ENCODE measurements at regions not wholly inside any gene's neighbourhood (a gene's known extent, or its start where the extent isn't known, plus 50 kb on each side); places are given as distances from the start of the nearest gene placed in this dataset.

DNA sequence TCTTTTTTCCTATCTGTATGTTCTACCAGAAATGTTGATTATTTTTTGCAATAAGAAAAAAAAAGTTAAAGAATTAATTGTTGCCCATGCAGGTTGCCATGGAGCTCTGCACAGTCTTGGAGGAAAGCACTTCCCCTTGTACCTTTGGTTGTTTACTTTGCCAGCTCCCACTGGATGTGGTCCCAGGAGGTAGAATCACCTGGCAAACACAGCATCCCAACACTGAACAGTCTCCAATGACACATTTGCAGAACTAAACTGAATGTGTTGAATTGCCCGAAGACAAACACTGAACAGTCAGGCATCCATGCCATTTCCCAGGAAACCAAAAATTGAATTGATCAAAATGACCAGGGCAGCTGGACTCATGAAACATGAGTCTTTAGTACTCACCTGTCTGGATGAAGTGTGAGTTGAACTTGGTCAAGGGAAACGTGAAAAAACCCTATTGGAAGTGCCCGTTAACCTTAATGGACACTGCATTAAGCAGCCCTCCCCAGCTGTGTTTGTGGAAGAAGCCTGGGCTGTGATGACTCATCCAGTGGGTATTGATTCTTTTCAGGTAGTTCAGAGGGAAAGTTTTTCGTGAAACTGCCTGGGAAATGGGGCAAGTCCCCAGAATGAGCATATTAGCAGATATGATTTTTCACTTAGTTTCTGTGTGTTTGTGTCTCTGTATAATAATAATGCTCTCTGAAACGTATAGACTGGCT is 284.7 kb upstream of the STT3B start:
- TF ChIP-seq CTCF (IDR thresholded peaks at IDR 0.05) (no peak), POLR2A (IDR thresholded peaks at IDR 0.05) (no peak)
